ENCODE measurements at regions not wholly inside any gene's neighbourhood (a gene's known extent, or its start where the extent isn't known, plus 50 kb on each side); places are given as distances from the start of the nearest gene placed in this dataset.

DNA sequence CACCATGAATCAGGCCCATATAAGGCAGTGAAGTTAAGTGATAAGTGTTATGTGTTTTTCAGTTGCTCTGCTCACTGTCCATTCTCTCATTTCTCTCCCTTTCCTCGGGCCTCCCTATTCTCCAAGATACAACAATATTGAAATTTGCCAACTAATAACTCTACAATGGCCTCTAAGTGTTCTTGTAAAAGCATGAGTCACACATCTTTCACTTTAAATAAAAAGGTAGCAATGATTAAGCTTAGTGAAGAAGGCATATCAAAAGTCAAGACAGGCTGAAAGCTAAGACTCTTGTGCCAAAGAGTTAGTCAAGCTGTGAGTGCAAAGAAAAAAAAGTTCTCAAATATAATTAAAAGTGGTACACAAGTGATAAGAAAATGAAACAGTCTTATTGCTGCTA lies 675.4 kb downstream of the OTOL1 start:
- H3K4me3 ChIP-seq, result no peak overlapping the region
- H3K36me3 ChIP-seq (replicated peaks in 1 of 2), result no peaks in the 10 kb centered on the region
- no peak overlapping the region for H3K27ac ChIP-seq
- WGBS, 4 donors, result 52 to 75% (median 63%) methylated on average over 1 of the region's 1 CpG
- H3K4me1 ChIP-seq (replicated peaks in 1 of 2), result no peaks in the 10 kb centered on the region
- DNase-seq, result no peak
- intact Hi-C loops (cut with DNase I), result no loop called here
- no peaks in the 10 kb centered on the region for H3K27me3 ChIP-seq
- H3K9me3 ChIP-seq (replicated peaks in 1 of 3), result no peaks in the 10 kb centered on the region
- TF ChIP-seq, protein P1, sequence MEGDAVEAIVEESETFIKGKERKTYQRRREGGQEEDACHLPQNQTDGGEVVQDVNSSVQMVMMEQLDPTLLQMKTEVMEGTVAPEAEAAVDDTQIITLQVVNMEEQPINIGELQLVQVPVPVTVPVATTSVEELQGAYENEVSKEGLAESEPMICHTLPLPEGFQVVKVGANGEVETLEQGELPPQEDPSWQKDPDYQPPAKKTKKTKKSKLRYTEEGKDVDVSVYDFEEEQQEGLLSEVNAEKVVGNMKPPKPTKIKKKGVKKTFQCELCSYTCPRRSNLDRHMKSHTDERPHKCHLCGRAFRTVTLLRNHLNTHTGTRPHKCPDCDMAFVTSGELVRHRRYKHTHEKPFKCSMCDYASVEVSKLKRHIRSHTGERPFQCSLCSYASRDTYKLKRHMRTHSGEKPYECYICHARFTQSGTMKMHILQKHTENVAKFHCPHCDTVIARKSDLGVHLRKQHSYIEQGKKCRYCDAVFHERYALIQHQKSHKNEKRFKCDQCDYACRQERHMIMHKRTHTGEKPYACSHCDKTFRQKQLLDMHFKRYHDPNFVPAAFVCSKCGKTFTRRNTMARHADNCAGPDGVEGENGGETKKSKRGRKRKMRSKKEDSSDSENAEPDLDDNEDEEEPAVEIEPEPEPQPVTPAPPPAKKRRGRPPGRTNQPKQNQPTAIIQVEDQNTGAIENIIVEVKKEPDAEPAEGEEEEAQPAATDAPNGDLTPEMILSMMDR (IDR thresholded peaks at IDR 0.05), result no peak
- TF ChIP-seq POLR2A (IDR thresholded peaks at IDR 0.05), result no peak

DNA sequence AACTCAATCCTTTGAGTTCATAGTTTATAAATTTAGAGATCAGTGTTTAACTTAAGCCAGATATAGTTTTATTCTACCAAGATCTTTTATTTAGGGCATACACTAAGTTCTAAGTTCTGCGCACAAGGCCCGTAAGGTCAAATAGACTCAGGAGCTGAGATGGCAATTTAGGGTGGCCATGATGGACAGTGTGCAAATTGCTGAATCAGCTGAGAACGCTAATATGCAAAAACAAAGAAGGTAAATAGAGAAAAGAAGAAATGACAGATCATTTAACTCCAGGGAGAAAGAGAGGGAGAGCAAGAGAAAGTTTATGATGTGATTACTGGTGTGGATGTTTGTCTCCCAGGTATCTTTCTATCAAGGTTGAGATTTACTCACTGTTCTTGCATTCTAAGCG lies 678.5 kb downstream of the OTOL1 start:
- H3K9me3 ChIP-seq (replicated peaks in 1 of 3), result no peaks in the 10 kb centered on the region
- no peak overlapping the region for H3K4me3 ChIP-seq
- no peaks in the 10 kb centered on the region for H3K27me3 ChIP-seq
- no peaks in the 10 kb centered on the region for H3K36me3 ChIP-seq (replicated peaks in 1 of 2)
- no peak for DNase-seq
- intact Hi-C loops (cut with DNase I), result no loop called here
- H3K27ac ChIP-seq, result no peak overlapping the region
- TF ChIP-seq POLR2A (IDR thresholded peaks at IDR 0.05), result no peak
- TF ChIP-seq, protein P1 (IDR thresholded peaks at IDR 0.05), result no peak
- H3K4me1 ChIP-seq (replicated peaks in 1 of 2), result no peaks in the 10 kb centered on the region
- 79 to 89% (median 81%) methylated on average over 4 of the region's 4 CpGs for WGBS, 4 donors

- TF ChIP-seq, protein P1 (IDR thresholded peaks at IDR 0.05), result no peak
- no peak for TF ChIP-seq POLR2A (IDR thresholded peaks at IDR 0.05)
- Histone ChIP-seq H3K4me3 (no peak overlapping the region), H3K27ac (no peak overlapping the region), H3K27me3 (no peaks in the 10 kb centered on the region), H3K9me3 (replicated peaks in 1 of 3) (no peaks in the 10 kb centered on the region), H3K36me3 (replicated peaks in 1 of 2) (no peaks in the 10 kb centered on the region), H3K4me1 (replicated peaks in 1 of 2) (no peaks in the 10 kb centered on the region)
- intact Hi-C loops (cut with DNase I), result no loop called here
- WGBS, 4 donors, result 32 to 51% (median 37%) methylated on average over 3 of the region's 3 CpGs
- no peak for DNase-seq
Measured at GRCh38 chr3:162175878-162176277, 679.3 kb downstream of the OTOL1 start.

- no peak for TF ChIP-seq POLR2A (IDR thresholded peaks at IDR 0.05)
- TF ChIP-seq, protein P1 (IDR thresholded peaks at IDR 0.05), result no peak
- no peaks in the 10 kb centered on the region for H3K9me3 ChIP-seq (replicated peaks in 1 of 3)
- WGBS, 4 donors, result 85 to 100% (median 88%) methylated on average over 1 of the region's 1 CpG
- intact Hi-C loops (cut with DNase I), result no loop called here
- no peak overlapping the region for H3K4me3 ChIP-seq
- H3K4me1 ChIP-seq (replicated peaks in 1 of 2), result no peaks in the 10 kb centered on the region
- no peak for DNase-seq
- H3K36me3 ChIP-seq (replicated peaks in 1 of 2), result no peaks in the 10 kb centered on the region
- no peak overlapping the region for H3K27ac ChIP-seq
- no peaks in the 10 kb centered on the region for H3K27me3 ChIP-seq
Measured at GRCh38 chr3:162183440-162183839, 686.8 kb downstream of the OTOL1 start.
